ENCODE measurements at regions not wholly inside any gene's neighbourhood (a gene's known extent, or its start where the extent isn't known, plus 50 kb on each side); places are given as distances from the start of the nearest gene placed in this dataset.

GRCh38 chr1:243957141-243957540 is 93.9 kb upstream of the ZBTB18 start:
- Histone ChIP-seq H3F3A (replicated peaks; ENCODE audit: insufficient read depth) (peaks cover 12% of the 10 kb centered on the region), H3K9me2 (no peaks in the 10 kb centered on the region), H3K4me3 (ENCODE audit: low read depth in 2 of 2, low read length in 1 of 2) (no peak overlapping the region), H3K4me2 (no peak overlapping the region; the same call in 1 of the 2 replicates), H2AFZ (ENCODE audit: low read depth) (no peak overlapping the region), H3K27ac (ENCODE audit: low read depth in 2 of 2, low read length in 1 of 2) (peak overlapping the region; percentile 52 to 62; a peak in 2 of 4 replicates), H4K20me1 (ENCODE audit: insufficient read depth) (no peaks in the 10 kb centered on the region), H3K9ac (no peak overlapping the region), H3K4me1 (ENCODE audit: control insufficient read depth in 1 of 2, insufficient read depth in 2 of 2, low read depth in 1 of 2, low read length in 1 of 2) (peaks cover 0 to 3% of the 10 kb centered on the region in 2 experiments; a peak in 2 of 4 replicates), H3K27me3 (ENCODE audit: insufficient read depth) (no peaks in the 10 kb centered on the region), H3K9me3 (no peaks in the 10 kb centered on the region), H3K79me2 (ENCODE audit: insufficient read depth) (no peaks in the 10 kb centered on the region), H3K36me3 (replicated peaks in 1 of 2; ENCODE audit: control insufficient read depth in 1 of 2, insufficient read depth in 2 of 2, low read length in 1 of 2) (no peaks in the 10 kb centered on the region)
- ChIA-PET CTCF (no interaction called here), POLR2A (no interaction called here)
- TF ChIP-seq RAD21 (IDR thresholded peaks at IDR 0.05; ENCODE audit: low read length) (no peak), MXI1 (IDR thresholded peaks at IDR 0.05; ENCODE audit: low read depth, low read length) (no peak), GATA2 (CRISPR knock-in tag; IDR thresholded peaks at IDR 0.05) (no peak), SIN3A (IDR thresholded peaks at IDR 0.05; ENCODE audit: borderline replicate concordance, low read depth, low read length) (no peak), FOXM1 (IDR thresholded peaks at IDR 0.05; ENCODE audit: low read depth) (no peak), GABPA (IDR thresholded peaks at IDR 0.05; ENCODE audit: low read depth) (no peak)
- TF ChIP-seq, protein P1, sequence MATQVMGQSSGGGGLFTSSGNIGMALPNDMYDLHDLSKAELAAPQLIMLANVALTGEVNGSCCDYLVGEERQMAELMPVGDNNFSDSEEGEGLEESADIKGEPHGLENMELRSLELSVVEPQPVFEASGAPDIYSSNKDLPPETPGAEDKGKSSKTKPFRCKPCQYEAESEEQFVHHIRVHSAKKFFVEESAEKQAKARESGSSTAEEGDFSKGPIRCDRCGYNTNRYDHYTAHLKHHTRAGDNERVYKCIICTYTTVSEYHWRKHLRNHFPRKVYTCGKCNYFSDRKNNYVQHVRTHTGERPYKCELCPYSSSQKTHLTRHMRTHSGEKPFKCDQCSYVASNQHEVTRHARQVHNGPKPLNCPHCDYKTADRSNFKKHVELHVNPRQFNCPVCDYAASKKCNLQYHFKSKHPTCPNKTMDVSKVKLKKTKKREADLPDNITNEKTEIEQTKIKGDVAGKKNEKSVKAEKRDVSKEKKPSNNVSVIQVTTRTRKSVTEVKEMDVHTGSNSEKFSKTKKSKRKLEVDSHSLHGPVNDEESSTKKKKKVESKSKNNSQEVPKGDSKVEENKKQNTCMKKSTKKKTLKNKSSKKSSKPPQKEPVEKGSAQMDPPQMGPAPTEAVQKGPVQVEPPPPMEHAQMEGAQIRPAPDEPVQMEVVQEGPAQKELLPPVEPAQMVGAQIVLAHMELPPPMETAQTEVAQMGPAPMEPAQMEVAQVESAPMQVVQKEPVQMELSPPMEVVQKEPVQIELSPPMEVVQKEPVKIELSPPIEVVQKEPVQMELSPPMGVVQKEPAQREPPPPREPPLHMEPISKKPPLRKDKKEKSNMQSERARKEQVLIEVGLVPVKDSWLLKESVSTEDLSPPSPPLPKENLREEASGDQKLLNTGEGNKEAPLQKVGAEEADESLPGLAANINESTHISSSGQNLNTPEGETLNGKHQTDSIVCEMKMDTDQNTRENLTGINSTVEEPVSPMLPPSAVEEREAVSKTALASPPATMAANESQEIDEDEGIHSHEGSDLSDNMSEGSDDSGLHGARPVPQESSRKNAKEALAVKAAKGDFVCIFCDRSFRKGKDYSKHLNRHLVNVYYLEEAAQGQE (IDR thresholded peaks at IDR 0.05; ENCODE audit: low read depth, low read length): no peak
- TF ChIP-seq, protein P2, sequence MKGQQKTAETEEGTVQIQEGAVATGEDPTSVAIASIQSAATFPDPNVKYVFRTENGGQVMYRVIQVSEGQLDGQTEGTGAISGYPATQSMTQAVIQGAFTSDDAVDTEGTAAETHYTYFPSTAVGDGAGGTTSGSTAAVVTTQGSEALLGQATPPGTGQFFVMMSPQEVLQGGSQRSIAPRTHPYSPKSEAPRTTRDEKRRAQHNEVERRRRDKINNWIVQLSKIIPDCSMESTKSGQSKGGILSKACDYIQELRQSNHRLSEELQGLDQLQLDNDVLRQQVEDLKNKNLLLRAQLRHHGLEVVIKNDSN (IDR thresholded peaks at IDR 0.05; ENCODE audit: borderline replicate concordance, low read depth): no peak
- no peak for DNase-seq

GRCh38 chr1:243956450-243956849 is 94.6 kb upstream of the ZBTB18 start:
- Histone ChIP-seq H3K9me3 (no peaks in the 10 kb centered on the region), H3F3A (replicated peaks; ENCODE audit: insufficient read depth) (peaks cover 12% of the 10 kb centered on the region), H2AFZ (ENCODE audit: low read depth) (no peak overlapping the region; the same call in 1 of the 2 replicates), H3K9me2 (no peaks in the 10 kb centered on the region), H3K4me2 (peak overlapping the region; percentile 5; the same call in 1 of the 2 replicates), H3K4me1 (ENCODE audit: control insufficient read depth in 1 of 2, insufficient read depth in 2 of 2, low read depth in 1 of 2, low read length in 1 of 2) (peaks cover 0 to 3% of the 10 kb centered on the region in 2 experiments; a peak in 2 of 4 replicates), H3K36me3 (replicated peaks in 1 of 2; ENCODE audit: control insufficient read depth in 1 of 2, insufficient read depth in 2 of 2, low read length in 1 of 2) (no peaks in the 10 kb centered on the region), H4K20me1 (ENCODE audit: insufficient read depth) (no peaks in the 10 kb centered on the region), H3K27me3 (ENCODE audit: insufficient read depth) (no peaks in the 10 kb centered on the region), H3K27ac (ENCODE audit: low read depth in 2 of 2, low read length in 1 of 2) (peak overlapping the region; percentile 52 to 83), H3K9ac (no peak overlapping the region), H3K79me2 (ENCODE audit: insufficient read depth) (no peaks in the 10 kb centered on the region), H3K4me3 (ENCODE audit: low read depth in 2 of 2, low read length in 1 of 2) (no peak overlapping the region)
- 28% methylated on average over 3 of the region's 3 CpGs for WGBS (ENCODE audit: low lambda C conversion rate)
- CTCF ChIA-PET: interaction anchor here (0.8 kb wide), 1 partner anchor 9 kb away, joined by 3 read pairs; no protein-coding TSS in a partner anchor
- no peak for DNase-seq
- POLR2A ChIA-PET: no interaction called here
- TF ChIP-seq, protein P1 (IDR thresholded peaks at IDR 0.05; ENCODE audit: low read depth, low read length): no peak
- TF ChIP-seq YY1 (IDR thresholded peaks at IDR 0.05; ENCODE audit: low read depth): no peak
- peak; percentile 70 for TF ChIP-seq JUND (IDR thresholded peaks at IDR 0.05)
- TF ChIP-seq SMC3 (IDR thresholded peaks at IDR 0.05; ENCODE audit: low read depth, low read length): no peak
- TF ChIP-seq ELF1 (IDR thresholded peaks at IDR 0.05): no peak
- peak; percentile 93 for TF ChIP-seq TCF12 (IDR thresholded peaks at IDR 0.05)
- TF ChIP-seq FOSL2 (IDR thresholded peaks at IDR 0.05; ENCODE audit: borderline replicate concordance, low read depth): peak; percentile 63; the same call in 1 of the 2 replicates
- peak; percentile 32; the same call in 1 of the 2 replicates for TF ChIP-seq NFIC (IDR thresholded peaks at IDR 0.05; ENCODE audit: borderline replicate concordance)
- TF ChIP-seq RFX5 (IDR thresholded peaks at IDR 0.05; ENCODE audit: low read length): no peak
- no peak for TF ChIP-seq TAF1 (IDR thresholded peaks at IDR 0.05; ENCODE audit: borderline replicate concordance, low read depth, low read length)
- TF ChIP-seq, protein P3, sequence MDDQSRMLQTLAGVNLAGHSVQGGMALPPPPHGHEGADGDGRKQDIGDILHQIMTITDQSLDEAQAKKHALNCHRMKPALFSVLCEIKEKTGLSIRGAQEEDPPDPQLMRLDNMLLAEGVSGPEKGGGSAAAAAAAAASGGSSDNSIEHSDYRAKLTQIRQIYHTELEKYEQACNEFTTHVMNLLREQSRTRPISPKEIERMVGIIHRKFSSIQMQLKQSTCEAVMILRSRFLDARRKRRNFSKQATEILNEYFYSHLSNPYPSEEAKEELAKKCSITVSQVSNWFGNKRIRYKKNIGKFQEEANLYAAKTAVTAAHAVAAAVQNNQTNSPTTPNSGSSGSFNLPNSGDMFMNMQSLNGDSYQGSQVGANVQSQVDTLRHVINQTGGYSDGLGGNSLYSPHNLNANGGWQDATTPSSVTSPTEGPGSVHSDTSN (IDR thresholded peaks at IDR 0.05): peak; percentile 84
- peak; percentile 32 to 70; a peak in 3 of 4 replicates for TF ChIP-seq EP300 (IDR thresholded peaks at IDR 0.05; ENCODE audit: borderline replicate concordance in 1 of 2, low read depth in 1 of 2, low read length in 1 of 2)
